ENCODE measurements at regions not wholly inside any gene's neighbourhood (a gene's known extent, or its start where the extent isn't known, plus 50 kb on each side); places are given as distances from the start of the nearest gene placed in this dataset.

DNA sequence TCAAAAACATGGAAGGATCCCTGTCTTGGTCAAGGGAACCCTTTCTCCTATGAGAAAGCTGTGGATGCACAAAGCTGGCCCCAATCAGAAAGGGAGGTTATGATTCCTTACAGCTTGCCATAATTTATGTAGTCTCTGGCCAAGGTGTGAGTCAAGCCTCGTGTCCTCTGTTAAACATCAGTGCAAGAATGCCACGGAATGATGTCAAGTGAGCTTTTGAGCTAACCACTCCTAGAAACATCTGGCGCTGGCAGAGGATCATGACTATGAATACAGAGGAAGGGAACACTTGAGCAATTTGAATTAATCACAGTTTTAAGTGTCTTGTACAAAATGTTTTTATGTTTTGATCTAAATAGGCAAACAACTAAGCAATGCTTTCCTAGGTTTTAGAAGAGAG lies 51.5 kb upstream of the RAP2C start:
- H3K27ac ChIP-seq = no peak overlapping the region
- no peak for TF ChIP-seq ZFX (IDR thresholded peaks at IDR 0.05)
- TF ChIP-seq, protein P1, sequence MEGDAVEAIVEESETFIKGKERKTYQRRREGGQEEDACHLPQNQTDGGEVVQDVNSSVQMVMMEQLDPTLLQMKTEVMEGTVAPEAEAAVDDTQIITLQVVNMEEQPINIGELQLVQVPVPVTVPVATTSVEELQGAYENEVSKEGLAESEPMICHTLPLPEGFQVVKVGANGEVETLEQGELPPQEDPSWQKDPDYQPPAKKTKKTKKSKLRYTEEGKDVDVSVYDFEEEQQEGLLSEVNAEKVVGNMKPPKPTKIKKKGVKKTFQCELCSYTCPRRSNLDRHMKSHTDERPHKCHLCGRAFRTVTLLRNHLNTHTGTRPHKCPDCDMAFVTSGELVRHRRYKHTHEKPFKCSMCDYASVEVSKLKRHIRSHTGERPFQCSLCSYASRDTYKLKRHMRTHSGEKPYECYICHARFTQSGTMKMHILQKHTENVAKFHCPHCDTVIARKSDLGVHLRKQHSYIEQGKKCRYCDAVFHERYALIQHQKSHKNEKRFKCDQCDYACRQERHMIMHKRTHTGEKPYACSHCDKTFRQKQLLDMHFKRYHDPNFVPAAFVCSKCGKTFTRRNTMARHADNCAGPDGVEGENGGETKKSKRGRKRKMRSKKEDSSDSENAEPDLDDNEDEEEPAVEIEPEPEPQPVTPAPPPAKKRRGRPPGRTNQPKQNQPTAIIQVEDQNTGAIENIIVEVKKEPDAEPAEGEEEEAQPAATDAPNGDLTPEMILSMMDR (conservative IDR thresholded peaks at IDR 0.05) = no peak

DNA sequence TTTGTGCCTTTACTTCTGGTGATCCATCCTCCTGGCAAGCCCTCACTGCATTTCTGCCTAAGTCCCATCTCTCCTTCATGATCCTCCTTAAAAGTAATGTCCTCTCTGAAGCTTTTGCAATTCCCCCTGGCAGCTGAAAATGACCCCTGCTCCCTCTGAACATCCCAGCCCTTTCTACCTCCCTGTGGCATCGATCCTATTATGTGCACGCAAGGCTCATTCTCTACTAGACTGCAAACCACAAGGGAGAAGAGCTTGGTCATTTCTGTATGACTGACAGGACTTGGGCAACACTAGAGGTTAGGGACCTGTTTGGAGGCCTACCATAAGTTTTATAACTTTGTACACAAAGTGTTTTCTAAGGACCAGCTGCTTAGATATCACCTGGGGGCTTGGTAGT lies 50.8 kb upstream of the RAP2C start:
- TF ChIP-seq, protein P1 (conservative IDR thresholded peaks at IDR 0.05) = no peak
- no peak for TF ChIP-seq ZFX (IDR thresholded peaks at IDR 0.05)
- no peak overlapping the region for H3K27ac ChIP-seq
